Activated T-cell treated with anti-CD3 and anti-CD28 coated beads, Interleukin-2, amount 50 U/mL, for 1 hour (primary cell): ENCODE measurements at regions not wholly inside any gene's neighbourhood (a gene's known extent, or its start where the extent isn't known, plus 50 kb on each side); places are given as distances from the start of the nearest gene placed in this dataset.
"Not testable (repeated sequence)": the region's sequence is repeated elsewhere in the genome, so short reads cannot be mapped to it uniquely, and the experiment has no call there.

ENCODE experiments used
- DNase-seq: peaks from one replicate; pipeline ENCODE4 v3.0.0-alpha.2; 2020

DNA sequence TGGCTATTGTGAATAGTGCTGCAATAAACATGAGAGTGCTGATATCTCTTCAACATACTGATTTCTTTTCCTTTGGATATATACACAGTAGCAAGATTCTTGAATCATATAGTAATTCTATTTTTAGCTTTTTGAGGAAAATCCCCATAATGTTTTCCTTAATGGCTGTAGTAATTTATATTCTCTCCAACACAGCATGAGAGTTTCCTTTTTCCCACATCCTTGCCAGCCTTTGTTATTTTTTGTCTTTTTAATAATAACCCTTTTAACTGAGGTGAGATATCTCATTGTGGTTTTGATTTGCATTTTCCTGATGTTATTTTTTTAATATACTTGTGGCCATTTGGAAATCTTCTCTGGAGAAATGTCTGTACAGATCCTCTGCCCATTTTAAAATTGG is 132.6 kb downstream of the PRL start:
- DNase-seq, result no peak

DNA sequence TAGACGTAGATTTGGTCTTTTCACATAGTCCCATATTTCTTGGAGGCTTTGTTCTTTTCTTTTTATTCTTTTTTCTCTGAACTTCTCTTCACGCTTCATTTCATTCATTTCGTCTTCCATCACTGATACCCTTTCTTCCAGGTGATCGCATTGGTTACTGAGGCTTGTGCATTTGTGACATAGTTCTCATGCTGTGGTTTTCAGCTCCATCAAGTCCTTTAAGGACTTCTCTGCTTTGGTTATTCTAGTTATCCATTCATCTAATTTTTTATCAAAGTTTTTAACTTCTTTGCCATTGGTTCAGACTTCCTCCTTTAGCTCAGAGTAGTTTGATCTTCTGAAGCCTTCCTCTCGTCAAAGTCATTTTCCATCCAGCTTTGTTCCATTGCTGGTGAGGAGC is 125.8 kb downstream of the PRL start:
- not testable (repeated sequence) for DNase-seq

DNA sequence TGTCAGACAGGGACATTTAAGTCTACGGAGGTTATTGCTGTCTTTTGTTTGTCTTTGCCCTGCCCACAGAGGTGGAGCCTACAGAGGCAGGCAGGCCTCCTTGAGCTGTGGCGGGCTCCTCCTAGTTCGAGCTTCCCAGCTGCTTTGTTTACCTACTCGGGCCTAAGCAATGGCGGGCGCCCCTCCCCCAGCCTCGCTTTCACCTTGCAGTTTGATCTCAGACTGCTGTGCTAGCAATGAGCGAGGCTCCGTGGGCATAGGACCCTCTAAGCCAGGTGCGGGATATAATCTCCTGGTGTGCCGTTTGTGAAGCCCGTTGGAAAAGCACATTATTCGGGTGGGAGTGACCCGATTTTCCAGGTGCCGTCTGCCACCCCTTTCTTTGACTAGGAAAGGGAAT is 125.0 kb downstream of the PRL start:
- DNase-seq, result not testable (repeated sequence)

DNA sequence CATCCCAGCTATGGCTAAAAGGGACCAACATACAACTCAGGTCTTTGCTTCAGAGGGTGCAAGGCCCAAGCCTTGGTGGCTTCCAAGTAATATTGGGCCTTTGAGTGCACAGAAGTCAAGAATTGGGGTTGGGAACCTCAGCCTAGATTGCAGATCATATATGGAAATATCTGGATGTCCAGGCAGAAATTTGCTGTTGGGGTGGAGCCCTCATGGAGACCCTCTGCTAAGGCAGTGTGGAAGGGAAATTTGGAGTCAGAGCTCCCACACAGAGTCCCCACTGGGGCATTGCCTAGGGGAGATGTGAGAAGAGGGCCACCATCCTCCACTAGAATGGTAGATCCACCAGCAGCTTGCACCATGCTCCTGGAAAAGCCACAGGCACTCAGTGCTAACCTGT is 123.5 kb downstream of the PRL start:
- no peak for DNase-seq

DNA sequence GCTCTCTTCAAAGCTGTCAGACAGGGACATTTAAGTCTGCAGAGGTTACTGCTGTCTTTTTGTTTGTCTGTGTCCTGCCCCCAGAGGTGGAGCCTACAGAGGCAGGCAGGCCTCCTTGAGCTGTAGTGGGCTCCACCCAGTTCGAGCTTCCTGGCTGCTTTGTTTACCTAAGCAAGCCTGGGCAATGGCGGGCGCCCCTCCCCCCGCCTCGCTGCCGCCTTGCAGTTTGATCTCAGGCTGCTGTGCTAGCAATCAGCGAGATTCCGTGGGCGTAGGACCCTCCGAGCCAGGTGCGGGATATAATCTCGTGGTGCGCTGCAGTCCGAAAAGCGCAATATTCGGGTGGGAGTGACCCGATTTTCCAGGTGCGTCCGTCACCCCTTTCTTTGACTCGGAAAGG is 116.6 kb downstream of the PRL start:
- DNase-seq, result not testable (repeated sequence)

DNA sequence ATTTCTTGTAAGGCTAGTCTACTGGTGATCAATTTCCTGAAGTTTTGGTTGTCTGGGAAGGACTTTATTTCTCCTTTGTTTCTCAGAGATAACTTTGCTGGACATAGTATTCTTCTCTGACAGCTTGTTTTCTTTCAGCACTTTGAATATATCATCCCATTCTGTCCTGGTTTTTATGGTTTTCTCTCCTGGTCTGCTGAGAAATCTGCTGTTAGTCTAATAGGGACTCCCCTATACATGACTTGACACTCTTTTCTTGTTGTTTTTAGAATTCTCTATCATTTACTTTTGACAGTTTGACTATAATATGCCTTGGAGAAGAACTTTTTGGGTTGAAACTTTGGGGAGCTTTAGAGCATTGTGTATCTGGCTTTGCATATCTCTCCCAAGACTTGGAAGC is 112.5 kb downstream of the PRL start:
- DNase-seq, result no peak

DNA sequence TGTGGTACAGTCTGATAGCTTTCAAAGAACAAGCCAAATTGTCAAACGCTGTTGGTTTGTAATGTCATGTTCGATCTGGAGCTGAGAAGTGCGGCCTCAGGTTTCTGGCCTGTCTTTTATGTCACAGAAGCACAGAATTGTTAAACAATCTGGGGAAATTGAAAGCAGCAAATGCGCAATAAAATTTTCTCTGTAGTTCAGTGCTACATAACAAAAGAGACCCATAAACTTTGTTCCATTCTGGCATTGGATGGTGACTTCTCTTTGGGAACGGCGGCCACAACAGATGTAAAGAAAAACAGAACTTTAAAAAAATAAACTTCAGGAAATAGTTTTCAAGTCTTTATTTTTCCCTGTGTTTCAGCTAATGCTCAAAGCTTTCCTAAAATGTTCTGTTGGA is 106.9 kb downstream of the PRL start:
- no peak for DNase-seq

DNA sequence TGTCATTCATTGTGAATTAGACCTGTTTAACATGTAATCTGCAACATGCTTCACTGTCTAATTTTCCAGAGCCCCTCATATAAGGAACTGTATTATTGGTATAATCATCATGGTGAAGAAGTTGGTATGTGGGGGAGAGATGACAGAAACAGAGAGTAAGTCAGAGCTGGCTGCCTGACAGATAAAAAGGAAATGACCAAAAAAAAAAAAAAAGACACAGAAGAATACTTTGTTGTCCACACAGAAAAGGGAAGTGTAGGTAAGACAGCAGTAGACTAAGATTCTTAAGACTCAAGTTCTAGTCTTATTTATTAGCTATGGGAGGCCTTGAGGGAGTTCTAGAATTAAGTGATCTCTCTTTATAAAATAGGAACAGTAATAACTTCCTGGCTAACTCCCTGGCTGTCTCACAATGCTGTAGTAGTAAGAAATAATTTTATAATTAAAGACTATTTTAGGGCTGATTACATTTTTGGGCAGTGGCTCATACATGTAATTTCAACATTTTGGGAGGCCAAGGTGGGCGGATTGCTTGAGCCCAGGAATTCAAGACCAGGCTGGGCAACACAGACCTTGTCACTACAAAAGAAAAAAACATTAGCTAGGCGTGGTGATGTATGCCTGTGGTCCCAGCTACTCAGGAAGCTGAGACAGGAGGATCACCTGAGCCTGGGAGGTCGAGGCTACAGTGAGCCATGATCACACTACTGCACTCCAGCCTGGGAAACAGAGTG is 102.5 kb downstream of the PRL start:
- no peak for DNase-seq

DNA sequence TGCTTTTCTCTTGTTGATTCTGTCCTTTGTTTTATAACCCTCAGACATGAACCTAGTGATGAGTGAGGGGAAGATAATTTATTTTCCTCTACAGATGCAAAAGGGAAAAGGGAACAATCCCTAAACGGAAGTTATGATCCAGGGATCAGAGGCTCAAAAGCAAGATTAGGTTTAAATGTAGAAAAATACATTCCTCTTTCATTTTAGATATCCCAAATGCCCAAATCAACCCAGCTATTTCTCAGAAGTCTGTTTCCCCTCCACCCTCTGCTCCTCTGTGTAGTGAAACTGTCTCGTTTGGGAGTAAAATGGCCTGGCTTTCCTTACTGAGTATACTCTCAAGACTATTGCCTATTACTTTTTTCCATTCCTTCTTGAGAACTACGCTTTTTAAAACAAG is 97.1 kb downstream of the PRL start:
- DNase-seq, result no peak

DNA sequence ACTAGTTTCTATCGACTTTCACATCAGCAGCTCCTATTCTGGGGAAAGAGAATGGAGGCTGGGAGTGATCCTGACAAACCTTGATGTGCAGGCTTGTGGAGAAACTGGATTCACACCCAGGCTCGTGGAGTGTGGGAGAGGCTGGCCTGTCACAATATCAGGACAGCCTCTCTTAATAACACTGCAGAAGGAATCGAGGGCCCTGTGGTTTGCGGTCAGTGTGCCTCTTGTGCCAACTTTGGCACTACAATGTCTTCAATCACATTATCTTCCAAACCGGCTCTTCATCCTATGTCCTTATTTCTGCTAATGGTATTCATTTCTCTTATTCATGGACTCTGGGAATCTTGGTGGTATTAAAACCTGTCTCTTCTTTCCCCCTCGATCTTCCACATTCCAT is 92.7 kb downstream of the PRL start:
- DNase-seq, result no peak

DNA sequence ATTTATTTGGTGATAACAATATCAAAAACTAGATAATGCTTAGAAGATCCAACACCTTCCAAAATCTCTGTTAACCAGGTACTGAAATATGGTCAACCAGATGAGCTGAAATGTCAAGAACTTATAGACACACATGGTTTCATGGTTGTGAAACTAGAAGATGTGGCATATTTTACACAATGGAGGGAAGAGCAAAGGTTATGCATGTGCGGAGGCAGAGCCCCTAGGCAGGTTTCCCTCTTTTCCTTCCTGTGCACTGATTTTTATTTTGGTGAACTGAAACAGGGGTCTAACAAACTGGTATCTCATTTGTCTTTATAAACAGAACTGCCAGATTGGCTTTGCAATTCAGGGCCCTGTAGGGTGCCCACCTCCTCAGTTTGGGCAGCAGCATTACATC is 91.6 kb downstream of the PRL start:
- DNase-seq, result no peak

DNA sequence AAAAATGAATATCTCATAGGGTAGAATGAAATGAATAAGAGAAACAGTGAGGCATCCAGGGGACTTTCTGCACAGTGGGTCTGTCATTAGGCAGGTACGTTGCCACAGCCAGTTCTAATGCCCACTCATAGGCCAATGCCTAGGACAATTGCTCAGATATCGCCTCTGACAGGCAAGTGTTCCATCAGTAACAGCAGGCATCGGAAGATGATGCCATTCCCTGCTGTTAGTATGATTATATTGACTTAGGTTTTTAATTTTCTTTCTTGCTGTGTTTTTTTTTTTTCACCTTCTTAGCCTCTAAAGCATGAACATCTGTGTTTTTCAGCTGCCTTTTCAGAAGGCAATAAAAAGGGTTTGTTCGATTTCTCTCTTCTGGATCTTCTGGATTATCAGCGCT is 90.7 kb downstream of the PRL start:
- DNase-seq, result no peak

DNA sequence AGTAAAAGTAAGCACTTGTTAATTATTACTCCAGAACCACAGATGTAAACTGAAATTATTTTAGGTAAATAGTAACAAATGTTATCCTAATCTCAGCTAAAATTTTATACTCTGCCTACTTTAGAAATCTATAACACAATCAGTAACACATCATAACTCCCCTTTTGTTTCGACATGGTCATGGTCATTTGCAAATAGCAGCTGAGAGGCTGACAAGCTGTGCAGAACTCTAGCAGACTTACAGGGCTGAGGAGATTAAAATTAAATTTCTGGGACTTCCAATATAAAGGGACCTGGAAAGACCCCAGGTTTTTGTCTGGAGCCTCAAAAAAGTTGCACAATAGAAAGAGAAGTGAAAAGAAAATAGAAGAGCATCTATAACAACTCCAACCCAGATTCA is 88.8 kb downstream of the PRL start:
- no peak for DNase-seq

DNA sequence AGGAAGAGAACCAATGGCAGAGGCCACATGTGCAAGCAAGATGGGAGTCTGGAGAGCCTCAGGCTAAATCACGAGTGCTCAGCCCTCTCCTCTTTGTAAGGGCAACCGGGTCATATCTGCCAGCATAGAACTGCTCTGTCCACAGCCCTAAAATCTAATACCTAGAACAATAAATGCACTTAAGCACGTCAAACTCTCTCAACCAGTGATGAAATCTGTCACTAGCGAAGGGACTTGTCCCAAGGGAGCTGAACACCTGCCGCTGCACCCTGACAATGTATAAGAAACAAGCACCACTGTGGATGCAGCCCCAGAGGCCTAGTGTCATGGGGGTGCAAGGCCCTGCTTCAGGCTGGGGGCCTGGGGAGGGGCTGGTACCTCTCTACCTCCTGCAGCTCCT is 82.5 kb downstream of the PRL start:
- no peak for DNase-seq

DNA sequence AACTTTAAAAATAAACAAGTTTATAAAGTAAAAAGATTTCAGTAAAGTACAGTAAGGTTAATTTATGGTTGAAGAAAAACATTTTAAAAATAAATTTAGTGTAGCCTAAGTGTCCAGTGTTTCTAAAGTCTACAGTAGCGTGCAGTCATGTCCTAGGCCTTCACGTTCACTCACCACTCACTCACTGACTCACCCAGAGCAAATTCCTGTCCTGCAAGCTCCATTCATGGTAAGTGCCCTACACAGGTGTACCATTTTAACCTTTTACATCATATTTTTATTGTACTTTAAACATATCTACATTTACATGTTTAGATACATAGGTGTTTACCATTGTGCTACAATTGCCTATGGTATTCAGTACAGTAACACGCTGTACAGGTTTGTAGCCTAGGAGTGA is 81.4 kb downstream of the PRL start:
- DNase-seq, result not testable (repeated sequence)

DNA sequence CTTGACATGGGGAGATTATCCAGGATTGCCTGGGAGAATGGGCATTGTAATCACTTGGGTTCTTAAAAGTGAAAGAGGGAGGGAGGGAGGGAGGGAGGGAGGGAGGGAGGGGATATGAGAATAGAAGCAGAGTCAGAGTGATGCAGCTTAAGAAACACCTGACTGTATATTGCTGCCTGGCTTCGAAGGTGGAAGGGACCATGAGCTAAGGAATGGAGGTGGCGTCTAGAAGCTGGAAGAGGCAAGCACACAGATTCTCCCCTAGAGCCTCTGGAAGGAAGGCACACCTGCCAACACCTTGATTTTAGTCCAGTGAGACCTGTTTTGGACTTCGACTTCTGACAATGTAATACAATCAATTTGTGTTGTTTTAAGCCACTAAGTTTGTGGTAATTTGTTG is 78.4 kb downstream of the PRL start:
- no peak for DNase-seq

DNA sequence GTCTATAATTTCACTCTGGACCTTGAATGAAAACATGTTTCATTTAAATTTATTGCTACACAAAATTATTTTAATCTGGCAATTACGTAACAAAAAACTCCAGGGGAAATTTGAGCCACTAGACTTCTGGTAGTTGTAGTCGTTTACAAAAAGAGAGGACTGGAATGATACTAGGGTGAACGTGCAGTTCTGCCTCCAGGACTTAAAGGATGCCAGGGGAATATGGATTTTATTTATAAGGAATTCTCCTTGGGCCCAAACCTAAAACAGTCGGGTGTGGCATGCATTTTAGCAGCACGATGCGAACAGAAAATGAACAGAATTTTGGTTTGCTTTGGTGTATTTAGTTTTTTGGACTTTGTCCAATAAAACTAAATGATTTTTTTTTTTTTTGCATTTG is 76.9 kb downstream of the PRL start:
- DNase-seq, result no peak

DNA sequence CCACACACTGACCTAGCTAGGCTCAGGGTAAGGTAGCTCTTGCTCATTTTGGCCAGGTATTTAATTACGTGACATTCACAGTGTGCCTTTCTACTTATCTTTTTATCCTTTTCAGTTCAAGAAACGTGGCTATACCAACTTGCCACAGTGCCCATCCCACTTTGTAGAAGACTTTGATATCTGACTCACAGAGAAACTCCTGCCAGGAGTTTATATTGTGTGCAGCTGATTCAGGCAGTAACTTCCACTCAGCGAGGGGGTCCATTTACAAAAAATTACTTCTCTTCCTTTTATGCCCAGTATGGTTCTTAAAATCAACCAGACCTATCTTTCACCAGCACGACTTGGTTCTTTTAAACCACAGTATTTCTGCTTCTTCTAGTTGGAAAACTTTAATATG is 75.6 kb downstream of the PRL start:
- no peak for DNase-seq

DNA sequence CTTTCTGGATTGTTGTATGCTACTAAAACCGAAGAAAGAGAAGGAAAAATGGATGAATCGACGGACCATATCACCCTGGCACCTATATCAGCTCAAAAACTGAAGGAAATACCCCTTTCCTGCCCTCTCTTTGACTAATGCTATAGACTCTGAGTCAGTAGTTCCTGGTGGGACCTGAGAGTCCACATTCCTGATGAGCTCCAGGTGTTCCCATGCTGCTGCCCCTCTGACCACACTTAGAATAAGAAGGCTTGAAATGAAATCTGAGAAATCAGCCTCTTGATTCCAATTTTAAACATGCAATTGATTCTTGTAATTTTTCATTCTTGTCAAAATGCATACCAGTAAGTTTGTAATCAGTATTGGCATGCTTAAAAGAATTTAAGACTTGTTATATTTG is 75.2 kb downstream of the PRL start:
- DNase-seq, result no peak

DNA sequence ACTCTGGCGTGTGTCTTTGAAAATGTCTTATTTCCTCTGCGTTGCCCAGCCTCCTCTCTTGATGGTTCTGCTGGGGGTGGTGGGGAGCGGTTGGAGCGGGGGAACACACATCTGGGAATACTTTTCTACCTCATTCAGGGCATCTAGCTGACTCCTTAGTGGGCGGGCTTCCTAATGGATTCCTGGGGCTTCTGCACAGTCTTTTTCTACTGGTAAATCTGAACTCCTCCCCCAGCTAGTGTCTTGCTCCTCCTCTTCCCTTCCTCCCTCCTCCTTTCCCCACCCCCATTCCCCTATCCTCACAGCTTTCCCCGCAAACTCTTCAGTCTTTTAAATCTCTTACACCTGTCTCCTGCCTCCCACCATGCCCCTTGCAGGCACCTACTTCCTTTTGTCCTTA is 74.4 kb downstream of the PRL start:
- DNase-seq, result no peak

DNA sequence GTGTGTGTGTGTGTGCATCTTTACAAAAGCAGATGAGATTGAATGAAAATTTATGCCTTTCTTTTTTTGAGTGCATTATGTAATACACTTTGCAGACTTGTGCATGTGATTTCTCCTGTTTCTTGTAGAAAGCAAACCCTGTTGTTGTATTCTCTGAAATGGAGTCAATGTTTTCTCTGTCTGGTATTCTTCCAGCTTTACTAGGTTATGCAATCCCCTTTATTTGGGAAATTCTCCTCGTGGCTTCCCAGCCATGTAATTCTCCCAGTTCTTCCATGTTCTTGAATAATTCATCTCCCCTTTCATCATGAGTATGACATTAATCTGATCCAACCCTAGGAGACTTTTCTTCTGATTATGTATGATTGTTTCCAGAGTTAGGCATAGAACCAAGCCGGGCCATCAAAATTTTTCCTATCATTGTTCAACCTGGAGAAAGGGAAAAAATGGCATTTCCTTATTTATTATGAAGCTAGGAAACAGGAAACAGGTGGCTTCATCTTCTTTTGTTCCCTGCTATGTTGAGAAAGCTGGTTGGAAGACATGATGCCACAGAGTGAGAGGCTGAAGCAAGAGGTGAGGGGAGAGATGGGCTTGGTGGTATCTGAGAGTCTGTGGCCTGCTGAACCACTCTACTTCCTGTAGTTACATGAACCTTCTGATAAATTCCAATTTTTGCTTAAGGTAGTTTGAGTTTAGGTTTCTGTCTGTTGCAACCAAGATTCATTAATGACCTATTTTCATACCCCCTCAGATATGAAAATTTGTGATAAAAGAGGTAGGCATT is 68.8 kb downstream of the PRL start:
- DNase-seq, result no peak

DNA sequence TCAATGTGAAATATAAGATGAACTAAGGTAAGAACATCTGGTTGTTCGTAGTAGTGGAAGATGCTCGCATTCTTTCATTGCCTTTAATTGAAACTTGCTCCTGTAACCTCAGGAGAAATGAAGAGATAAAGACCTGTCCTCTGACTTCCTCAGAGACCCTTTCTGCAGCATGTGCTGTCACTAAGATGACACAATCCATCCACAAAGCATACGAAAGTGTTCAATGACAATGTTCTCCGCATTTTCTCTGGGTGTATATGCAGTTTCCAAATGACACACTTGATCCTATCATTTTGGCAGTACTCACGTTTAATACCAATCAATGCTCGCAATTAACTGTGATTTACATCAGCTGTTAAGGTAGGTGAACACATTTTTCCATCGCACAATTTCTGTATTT is 65.8 kb downstream of the PRL start:
- DNase-seq, result no peak

DNA sequence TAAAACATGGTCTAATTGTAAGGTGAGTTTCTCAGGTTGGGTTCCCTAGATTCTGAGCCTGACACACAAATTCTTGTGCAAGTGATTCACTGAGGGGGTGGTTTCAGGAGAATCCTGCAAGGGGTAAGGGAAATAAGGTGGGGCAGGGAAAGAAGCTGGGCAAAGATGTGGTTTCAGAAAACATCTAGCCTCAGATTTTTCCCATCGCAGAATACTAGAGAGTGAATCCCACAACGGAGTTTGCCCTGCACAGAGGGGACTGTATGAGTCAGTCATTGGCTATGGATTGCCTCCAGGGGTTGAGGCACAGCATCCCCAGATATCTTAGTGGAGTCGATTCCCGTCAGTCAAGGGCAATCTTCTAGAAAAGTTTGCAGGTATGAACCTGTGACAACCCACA is 65.2 kb downstream of the PRL start:
- DNase-seq, result no peak

DNA sequence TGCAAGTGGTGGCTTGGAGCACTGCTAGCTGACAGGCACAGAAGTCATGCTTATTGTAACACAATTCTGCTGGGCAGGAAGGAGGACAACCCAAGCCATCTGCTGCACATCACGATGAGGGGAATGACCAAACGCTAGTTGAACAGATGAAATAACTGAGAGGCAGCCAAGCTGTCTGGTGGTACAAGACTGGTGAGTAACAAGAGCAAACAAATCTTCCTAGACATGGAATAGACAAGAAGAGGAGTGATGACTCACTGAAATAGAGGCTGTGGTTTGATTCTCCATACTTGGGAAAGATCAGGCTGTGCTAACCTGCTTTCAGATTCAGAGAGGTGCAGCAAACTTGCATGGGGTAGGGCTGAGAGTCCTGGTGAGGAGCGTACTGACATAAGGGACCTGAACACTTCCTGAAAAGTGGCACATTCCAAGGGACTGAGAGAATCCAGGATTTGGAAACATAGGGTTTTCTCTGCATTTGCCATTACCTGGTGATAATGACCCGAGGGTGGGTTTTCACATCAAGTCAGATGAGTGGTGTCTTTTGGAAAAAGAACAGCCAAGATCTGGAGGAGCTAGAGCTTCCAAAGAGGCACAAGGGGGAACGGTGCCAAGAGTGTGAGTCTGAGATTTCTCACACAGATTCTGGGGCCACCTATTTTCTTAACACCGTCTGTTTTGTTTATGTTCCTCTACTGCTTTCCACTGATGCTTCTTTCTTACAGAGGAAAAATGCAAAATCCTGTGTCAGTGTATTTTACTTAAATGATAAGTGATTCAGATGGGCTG is 60.0 kb downstream of the PRL start:
- no peak for DNase-seq
